Thyroid gland (tissue), 4 donors: ENCODE measurements at regions not wholly inside any gene's neighbourhood (a gene's known extent, or its start where the extent isn't known, plus 50 kb on each side); places are given as distances from the start of the nearest gene placed in this dataset.

Experiments used
- POLR2A ChIP-seq, 2 donors: fragments of 450-650 bp; IDR thresholded peaks; one replicate each; pipeline ENCODE4 v1.6.1; 2017; ENCODE audit warnings: antibody characterized with exemption in 2 of 2, mild to moderate bottlenecking in 2 of 2, moderate library complexity in 1 of 2
- TF ChIP-seq, protein P1 (sequence below), 6 experiments: fragments of 200-600 bp in 3 of 6; fragments of 450-650 bp in 3 of 6; sonication (generic) in 3 of 6; IDR thresholded peaks; one replicate each; pipeline ENCODE4 v1.5.1; 2016 to 2019; ENCODE audit warnings: antibody characterized with exemption in 6 of 6, mild to moderate bottlenecking in 2 of 6, inconsistent platforms in 1 of 6, moderate library complexity in 1 of 6

DNA sequence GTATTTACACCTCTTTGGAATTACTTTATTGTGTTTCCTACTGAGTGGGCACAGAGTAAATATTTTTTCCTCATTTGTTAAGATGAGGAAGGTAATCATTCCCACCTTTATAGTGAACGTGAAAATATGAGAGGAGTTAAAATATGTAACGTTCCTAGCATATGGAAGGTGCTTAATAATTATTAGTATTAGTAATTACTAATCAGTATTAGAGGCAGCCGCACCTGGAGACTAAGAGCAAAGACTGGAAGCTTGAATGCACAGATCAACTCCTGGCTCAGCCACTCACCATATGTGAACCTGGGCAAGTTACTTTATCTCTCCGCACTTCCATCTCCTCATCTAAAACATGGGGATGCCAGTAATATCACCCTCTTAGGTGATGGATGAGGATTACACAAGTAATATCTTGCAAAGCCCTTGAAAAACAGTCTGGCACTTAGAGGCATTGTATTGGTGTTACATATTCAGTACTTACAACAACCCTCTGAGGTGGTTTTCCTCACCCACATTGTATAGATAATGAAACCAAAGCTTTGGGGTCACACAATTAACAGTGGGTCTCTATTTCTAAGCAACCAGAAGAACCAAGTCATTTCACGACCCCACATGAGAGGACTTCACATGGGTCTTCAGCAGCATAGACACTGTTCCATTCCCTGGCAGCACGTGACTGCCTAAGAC is 100.3 kb upstream of the KCTD1 start:
- no peak for TF ChIP-seq POLR2A (IDR thresholded peaks at IDR 0.05)
- TF ChIP-seq, protein P1, sequence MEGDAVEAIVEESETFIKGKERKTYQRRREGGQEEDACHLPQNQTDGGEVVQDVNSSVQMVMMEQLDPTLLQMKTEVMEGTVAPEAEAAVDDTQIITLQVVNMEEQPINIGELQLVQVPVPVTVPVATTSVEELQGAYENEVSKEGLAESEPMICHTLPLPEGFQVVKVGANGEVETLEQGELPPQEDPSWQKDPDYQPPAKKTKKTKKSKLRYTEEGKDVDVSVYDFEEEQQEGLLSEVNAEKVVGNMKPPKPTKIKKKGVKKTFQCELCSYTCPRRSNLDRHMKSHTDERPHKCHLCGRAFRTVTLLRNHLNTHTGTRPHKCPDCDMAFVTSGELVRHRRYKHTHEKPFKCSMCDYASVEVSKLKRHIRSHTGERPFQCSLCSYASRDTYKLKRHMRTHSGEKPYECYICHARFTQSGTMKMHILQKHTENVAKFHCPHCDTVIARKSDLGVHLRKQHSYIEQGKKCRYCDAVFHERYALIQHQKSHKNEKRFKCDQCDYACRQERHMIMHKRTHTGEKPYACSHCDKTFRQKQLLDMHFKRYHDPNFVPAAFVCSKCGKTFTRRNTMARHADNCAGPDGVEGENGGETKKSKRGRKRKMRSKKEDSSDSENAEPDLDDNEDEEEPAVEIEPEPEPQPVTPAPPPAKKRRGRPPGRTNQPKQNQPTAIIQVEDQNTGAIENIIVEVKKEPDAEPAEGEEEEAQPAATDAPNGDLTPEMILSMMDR (IDR thresholded peaks at IDR 0.05) = no peak
